ENCODE measurements at regions not wholly inside any gene's neighbourhood (a gene's known extent, or its start where the extent isn't known, plus 50 kb on each side); places are given as distances from the start of the nearest gene placed in this dataset.
A peak's percentile ranks its signal among the peaks of the same experiment; 100 is the strongest.

DNA sequence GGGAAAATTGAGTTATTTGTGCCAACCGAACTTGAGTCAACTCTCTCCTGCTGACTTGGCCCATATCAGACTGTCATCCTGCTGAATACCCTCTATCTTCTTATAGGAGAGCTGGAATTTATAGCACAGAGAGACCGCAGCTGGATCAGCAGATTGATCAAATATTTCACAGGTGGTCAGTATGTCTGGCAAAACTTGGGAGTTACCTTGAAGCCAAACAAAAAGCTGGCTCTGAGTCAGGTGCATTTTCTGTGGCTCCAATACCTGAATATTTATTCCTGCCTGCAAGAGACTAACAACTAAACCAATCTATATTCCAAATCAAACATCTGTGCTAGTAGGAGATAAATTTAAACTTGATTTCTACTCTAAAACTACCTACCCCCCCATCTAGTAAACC lies 752.1 kb upstream of the ALCAM start:
- Histone ChIP-seq H3K4me1 (no peaks in the 10 kb centered on the region), H3K27me3 (no peaks in the 10 kb centered on the region), H3K27ac (replicated peaks in 1 of 4) (no peak overlapping the region), H3K9me3 (no peaks in the 10 kb centered on the region), H3K4me3 (no peak overlapping the region), H3K36me3 (no peaks in the 10 kb centered on the region)
- intact Hi-C loops (cut with DNase I), result no loop called here
- no peak for DNase-seq (ENCODE audit: extremely low spot score)
- TF ChIP-seq EP300 (IDR thresholded peaks at IDR 0.05) (no peak), POLR2A (IDR thresholded peaks at IDR 0.05; ENCODE audit: low read depth) (no peak), POLR2AphosphoS5 (IDR thresholded peaks at IDR 0.05) (no peak)
- TF ChIP-seq, protein P1, sequence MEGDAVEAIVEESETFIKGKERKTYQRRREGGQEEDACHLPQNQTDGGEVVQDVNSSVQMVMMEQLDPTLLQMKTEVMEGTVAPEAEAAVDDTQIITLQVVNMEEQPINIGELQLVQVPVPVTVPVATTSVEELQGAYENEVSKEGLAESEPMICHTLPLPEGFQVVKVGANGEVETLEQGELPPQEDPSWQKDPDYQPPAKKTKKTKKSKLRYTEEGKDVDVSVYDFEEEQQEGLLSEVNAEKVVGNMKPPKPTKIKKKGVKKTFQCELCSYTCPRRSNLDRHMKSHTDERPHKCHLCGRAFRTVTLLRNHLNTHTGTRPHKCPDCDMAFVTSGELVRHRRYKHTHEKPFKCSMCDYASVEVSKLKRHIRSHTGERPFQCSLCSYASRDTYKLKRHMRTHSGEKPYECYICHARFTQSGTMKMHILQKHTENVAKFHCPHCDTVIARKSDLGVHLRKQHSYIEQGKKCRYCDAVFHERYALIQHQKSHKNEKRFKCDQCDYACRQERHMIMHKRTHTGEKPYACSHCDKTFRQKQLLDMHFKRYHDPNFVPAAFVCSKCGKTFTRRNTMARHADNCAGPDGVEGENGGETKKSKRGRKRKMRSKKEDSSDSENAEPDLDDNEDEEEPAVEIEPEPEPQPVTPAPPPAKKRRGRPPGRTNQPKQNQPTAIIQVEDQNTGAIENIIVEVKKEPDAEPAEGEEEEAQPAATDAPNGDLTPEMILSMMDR (IDR thresholded peaks at IDR 0.05), result no peak
- 93% methylated on average over 2 of the region's 2 CpGs for WGBS

GRCh38 chr3:104628185-104628789 lies 738.4 kb upstream of the ALCAM start:
- H3K27me3 ChIP-seq, result no peaks in the 10 kb centered on the region
- TF ChIP-seq, protein P1 (IDR thresholded peaks at IDR 0.05), result peak; percentile 31 to 54 (median 41)
- TF ChIP-seq POLR2A (IDR thresholded peaks at IDR 0.05; ENCODE audit: low read depth) (no peak), POLR2AphosphoS5 (IDR thresholded peaks at IDR 0.05) (no peak)
- H3K4me1 ChIP-seq, result no peaks in the 10 kb centered on the region
- H3K27ac ChIP-seq (replicated peaks in 1 of 4), result no peak overlapping the region
- no peak for DNase-seq (ENCODE audit: extremely low spot score)
- H3K36me3 ChIP-seq, result no peaks in the 10 kb centered on the region
- 52% methylated on average over 6 of the region's 6 CpGs for WGBS
- H3K9me3 ChIP-seq, result no peaks in the 10 kb centered on the region
- intact Hi-C loops (cut with DNase I), result loop anchor here (5.0 kb wide), 1 partner anchor 739 kb away; the partner anchor contains the start of gene ALCAM
- H3K4me3 ChIP-seq, result no peak overlapping the region

DNA sequence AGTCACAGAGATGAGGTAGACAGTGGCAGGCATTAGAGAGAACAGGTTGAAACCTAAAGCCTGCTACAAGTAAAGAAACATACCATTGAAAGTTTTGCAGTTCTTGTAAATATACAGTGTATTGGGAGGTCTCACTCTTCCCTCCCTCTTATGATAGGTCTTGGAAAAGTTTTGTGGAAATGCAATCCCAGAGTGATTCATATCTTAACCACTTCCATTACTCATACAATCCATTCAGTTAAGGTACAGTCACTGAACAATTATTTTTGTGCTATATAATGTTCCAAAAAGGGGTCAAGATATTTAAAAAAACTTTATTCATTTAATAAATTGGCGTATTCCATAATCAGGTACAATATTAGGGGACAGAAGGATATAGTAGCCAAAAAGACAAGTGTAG lies 737.7 kb upstream of the ALCAM start:
- TF ChIP-seq, protein P1 (IDR thresholded peaks at IDR 0.05), result no peak
- no peak for TF ChIP-seq EP300 (IDR thresholded peaks at IDR 0.05)
- no peak for TF ChIP-seq POLR2A (IDR thresholded peaks at IDR 0.05; ENCODE audit: low read depth)
- TF ChIP-seq POLR2AphosphoS5 (IDR thresholded peaks at IDR 0.05), result no peak
- no peaks in the 10 kb centered on the region for H3K36me3 ChIP-seq
- intact Hi-C loops (cut with DNase I), result loop anchor here (5.0 kb wide), 1 partner anchor 738 kb away; the partner anchor contains the start of gene ALCAM
- no peaks in the 10 kb centered on the region for H3K9me3 ChIP-seq
- H3K27me3 ChIP-seq, result no peaks in the 10 kb centered on the region
- no peaks in the 10 kb centered on the region for H3K4me1 ChIP-seq
- H3K4me3 ChIP-seq, result no peak overlapping the region
- no peak for DNase-seq (ENCODE audit: extremely low spot score)
- 87% methylated on average over 1 of the region's 1 CpG for WGBS
- H3K27ac ChIP-seq (replicated peaks in 1 of 4), result no peak overlapping the region

DNA sequence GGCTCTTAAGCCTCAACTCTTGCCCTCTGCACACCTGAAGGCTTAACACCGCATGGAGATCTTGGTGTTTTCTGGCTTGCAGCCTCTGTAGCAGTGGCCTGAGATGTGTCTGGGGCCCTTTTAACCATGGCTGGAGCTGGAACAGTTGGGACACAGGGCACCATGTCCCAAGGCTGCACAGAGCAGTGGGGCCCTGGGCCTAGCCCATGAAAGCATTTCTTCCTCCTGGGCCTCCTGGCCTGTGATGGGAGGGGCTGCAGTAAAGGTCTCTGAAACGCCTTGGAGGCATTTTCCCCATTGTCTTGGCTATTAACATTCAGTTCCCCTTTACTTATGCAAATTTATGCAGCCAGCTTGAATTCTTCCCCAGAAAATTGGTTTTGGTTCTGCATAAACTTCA lies 735.5 kb upstream of the ALCAM start:
- no peaks in the 10 kb centered on the region for H3K4me1 ChIP-seq
- 86% methylated on average over 1 of the region's 2 CpGs for WGBS
- DNase-seq (ENCODE audit: extremely low spot score), result no peak
- intact Hi-C loops (cut with DNase I), result no loop called here
- no peak overlapping the region for H3K27ac ChIP-seq (replicated peaks in 1 of 4)
- H3K27me3 ChIP-seq, result no peaks in the 10 kb centered on the region
- TF ChIP-seq EP300 (IDR thresholded peaks at IDR 0.05) (no peak), POLR2AphosphoS5 (IDR thresholded peaks at IDR 0.05) (no peak), POLR2A (IDR thresholded peaks at IDR 0.05; ENCODE audit: low read depth) (no peak)
- TF ChIP-seq, protein P1 (IDR thresholded peaks at IDR 0.05), result no peak
- no peak overlapping the region for H3K4me3 ChIP-seq
- no peaks in the 10 kb centered on the region for H3K9me3 ChIP-seq
- H3K36me3 ChIP-seq, result no peaks in the 10 kb centered on the region

GRCh38 chr3:104632521-104632920 lies 734.2 kb upstream of the ALCAM start:
- Histone ChIP-seq H3K27me3 (no peaks in the 10 kb centered on the region), H3K27ac (replicated peaks in 1 of 4) (no peak overlapping the region), H3K36me3 (no peaks in the 10 kb centered on the region), H3K4me3 (no peak overlapping the region), H3K4me1 (no peaks in the 10 kb centered on the region), H3K9me3 (no peaks in the 10 kb centered on the region)
- no peak for DNase-seq (ENCODE audit: extremely low spot score)
- TF ChIP-seq POLR2AphosphoS5 (IDR thresholded peaks at IDR 0.05) (no peak), EP300 (IDR thresholded peaks at IDR 0.05) (no peak), POLR2A (IDR thresholded peaks at IDR 0.05; ENCODE audit: low read depth) (no peak)
- TF ChIP-seq, protein P1 (IDR thresholded peaks at IDR 0.05), result no peak
- WGBS, result 92% methylated on average over 3 of the region's 3 CpGs
- intact Hi-C loops (cut with DNase I), result no loop called here
